ENCODE measurements at regions not wholly inside any gene's neighbourhood (a gene's known extent, or its start where the extent isn't known, plus 50 kb on each side); places are given as distances from the start of the nearest gene placed in this dataset.
"Not testable (repeated sequence)": the region's sequence is repeated elsewhere in the genome, so short reads cannot be mapped to it uniquely, and the experiment has no call there.

- ChIA-PET CTCF (no interaction called here), POLR2A (ENCODE audit: low non-redundant PET) (no interaction called here)
- no peak for TF ChIP-seq CTCF (conservative IDR thresholded peaks at IDR 0.05; ENCODE audit: low read depth)
- no peak for DNase-seq (ENCODE audit: low spot score)
- no peak overlapping the region for H3K27ac ChIP-seq
Measured at GRCh38 chr12:42729535-42729900, 140.0 kb upstream of the PRICKLE1 start.

GRCh38 chr12:42728770-42729534 is 139.4 kb upstream of the PRICKLE1 start:
- no peak for DNase-seq (ENCODE audit: low spot score)
- ChIA-PET CTCF (no interaction called here), POLR2A (ENCODE audit: low non-redundant PET) (no interaction called here)
- TF ChIP-seq CTCF (conservative IDR thresholded peaks at IDR 0.05; ENCODE audit: low read depth): no peak
- H3K27ac ChIP-seq: no peak overlapping the region

GRCh38 chr12:42728287-42728686 is 138.7 kb upstream of the PRICKLE1 start:
- no peak for TF ChIP-seq CTCF (conservative IDR thresholded peaks at IDR 0.05; ENCODE audit: low read depth)
- ChIA-PET CTCF (interaction anchor here (0.5 kb wide), 1 partner anchor 396 kb away, joined by 5 read pairs; no protein-coding TSS in a partner anchor), POLR2A (ENCODE audit: low non-redundant PET) (no interaction called here)
- no peak overlapping the region for H3K27ac ChIP-seq
- DNase-seq (ENCODE audit: low spot score): no peak

- no peak for DNase-seq (ENCODE audit: low spot score)
- ChIA-PET CTCF (no interaction called here), POLR2A (ENCODE audit: low non-redundant PET) (no interaction called here)
- H3K27ac ChIP-seq: peak overlapping the region; percentile 63; the same call in 1 of the 2 replicates
- TF ChIP-seq CTCF (conservative IDR thresholded peaks at IDR 0.05; ENCODE audit: low read depth): no peak
Measured at GRCh38 chr12:42725809-42726208, 136.3 kb upstream of the PRICKLE1 start.

- CTCF ChIA-PET: no interaction called here
- no peak for TF ChIP-seq CTCF (conservative IDR thresholded peaks at IDR 0.05; ENCODE audit: low read depth)
- H3K27ac ChIP-seq: no peak overlapping the region
- POLR2A ChIA-PET (ENCODE audit: low non-redundant PET): no interaction called here
- DNase-seq (ENCODE audit: low spot score): no peak
Measured at GRCh38 chr12:42716491-42716891, 126.9 kb upstream of the PRICKLE1 start.

GRCh38 chr12:42713566-42713965 is 124.0 kb upstream of the PRICKLE1 start:
- DNase-seq (ENCODE audit: low spot score); POLR2A ChIA-PET (ENCODE audit: low non-redundant PET); CTCF ChIA-PET; H3K27ac ChIP-seq: not testable (repeated sequence)

- POLR2A ChIA-PET (ENCODE audit: low non-redundant PET); CTCF ChIA-PET; DNase-seq (ENCODE audit: low spot score); H3K27ac ChIP-seq: not testable (repeated sequence)
Measured at GRCh38 chr12:42708374-42708773, 118.8 kb upstream of the PRICKLE1 start.
